NCI-H524 treated with DMSO at 0.1 percent for 48 hours (cell line): ENCODE measurements at regions not wholly inside any gene's neighbourhood (a gene's known extent, or its start where the extent isn't known, plus 50 kb on each side); places are given as distances from the start of the nearest gene placed in this dataset.

Source experiments
- DNase-seq: peaks from one replicate; lab custom pipeline; 2025; lab: John Stamatoyannopoulos, UW

- DNase-seq = no peak
Measured at GRCh38 chr2:121074293-121074932, 210.6 kb downstream of the TFCP2L1 start.

- peak; percentile 46 for DNase-seq
Measured at GRCh38 chr2:121075006-121075551, 209.9 kb downstream of the TFCP2L1 start.

DNA sequence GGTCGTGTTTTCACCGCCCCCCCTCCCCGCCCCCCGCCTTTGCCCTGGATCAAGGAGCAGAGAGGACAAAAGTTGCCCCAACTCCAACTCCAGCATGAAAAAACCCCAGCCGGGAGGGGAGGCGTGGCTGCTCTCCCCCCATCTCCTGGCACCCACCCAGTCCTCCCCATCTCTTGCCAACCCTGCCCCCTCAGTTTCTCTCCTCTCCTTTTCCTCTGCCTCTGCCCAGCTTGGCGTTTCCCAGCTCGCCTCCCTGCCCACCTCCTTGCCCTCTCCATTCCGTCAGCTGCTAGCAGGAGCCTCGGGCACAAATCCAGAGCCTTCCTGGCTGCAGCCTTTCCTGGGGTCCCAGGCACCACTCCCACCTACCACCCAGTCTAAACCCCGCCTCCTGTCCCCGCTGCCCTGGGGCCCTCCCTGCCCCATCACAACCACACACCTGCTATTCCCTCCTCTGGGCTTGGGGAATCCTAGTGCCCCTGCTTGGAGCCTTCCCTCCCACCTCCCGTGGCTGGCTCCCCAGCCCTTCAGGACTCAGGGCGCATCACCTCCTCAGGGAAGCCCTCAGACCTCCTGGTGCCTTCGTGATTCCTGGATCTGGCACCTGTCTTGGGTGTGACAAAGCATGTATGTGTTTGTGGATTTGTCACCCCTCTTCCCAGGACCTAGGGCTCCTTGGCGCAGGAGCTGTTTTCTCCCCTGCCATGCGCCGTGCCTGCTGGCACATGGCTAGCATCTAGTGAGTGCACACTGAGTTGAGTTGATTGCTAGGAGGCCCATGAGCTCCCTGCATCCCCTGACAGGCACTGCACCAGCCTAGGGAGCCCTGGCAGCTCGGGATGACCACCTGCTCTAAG lies 209.1 kb downstream of the TFCP2L1 start:
- DNase-seq = no peak

DNA sequence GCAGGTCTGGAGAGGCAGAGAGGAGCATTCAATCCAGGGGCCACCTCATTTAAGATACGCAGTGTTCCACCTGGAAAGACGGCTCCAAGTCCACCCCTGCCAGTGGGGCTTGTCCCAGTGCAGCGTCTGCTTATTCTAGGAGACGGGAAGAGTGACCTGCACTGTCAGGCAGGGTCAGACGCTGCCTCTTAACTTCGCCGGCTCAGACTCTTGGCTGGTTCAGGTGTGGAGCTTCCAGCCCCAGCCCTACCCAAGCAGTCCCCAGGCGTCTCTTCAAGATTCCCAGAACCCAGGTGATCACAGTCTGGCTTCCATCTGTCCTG lies 208.5 kb downstream of the TFCP2L1 start:
- DNase-seq = no peak

DNA sequence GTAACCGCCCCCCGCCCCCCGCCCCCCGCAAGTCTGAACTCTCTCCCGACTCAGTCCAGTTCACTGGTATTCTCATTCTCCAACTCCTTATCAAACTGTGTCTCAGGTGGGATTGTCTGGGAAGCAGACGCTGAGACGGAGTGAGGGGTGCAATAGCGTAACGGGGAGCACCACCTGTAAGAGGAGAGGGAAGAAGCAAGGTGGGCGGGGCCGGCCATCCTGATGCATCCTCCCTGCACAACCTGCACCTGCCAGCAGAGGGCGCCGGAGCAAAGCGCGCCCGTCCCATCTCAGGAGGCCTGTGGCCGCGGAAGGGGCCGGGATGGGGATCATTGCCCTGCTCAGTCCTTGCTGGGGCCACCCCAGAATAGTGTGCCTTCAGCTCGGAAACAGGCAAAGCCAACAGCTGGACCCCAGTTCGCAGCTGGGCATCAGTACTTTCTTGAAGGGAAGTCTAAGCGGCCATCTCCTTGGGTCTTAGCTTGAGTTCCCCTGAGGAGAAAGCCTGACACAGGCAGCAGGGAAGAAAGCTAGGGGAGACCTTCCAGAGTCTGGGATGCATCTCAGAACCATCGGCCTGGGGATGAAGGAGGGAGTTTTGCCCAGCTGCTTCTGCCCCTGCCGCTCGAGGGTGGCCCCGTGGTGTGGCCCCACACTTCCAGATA lies 208.0 kb downstream of the TFCP2L1 start:
- no peak for DNase-seq

DNA sequence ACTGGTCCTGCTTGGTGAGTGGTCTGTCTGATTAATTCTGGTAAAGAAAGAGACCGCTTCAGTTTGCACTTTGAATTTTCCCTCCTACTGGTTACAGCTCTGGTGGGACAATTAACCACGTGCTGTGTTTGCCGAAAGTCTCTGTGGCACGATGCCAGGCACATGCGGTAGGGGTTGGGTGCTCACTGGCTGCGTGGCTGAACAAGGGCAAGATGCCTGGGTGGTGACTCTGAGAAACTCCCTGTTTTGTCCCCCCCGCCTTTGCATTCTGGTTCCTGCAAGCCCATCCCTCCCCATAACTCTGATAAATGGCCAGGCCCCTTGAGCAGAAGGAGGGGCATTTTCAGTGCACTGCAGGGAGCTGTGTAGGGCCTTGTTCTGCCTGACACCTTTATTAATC lies 206.1 kb downstream of the TFCP2L1 start:
- no peak for DNase-seq

- no peak for DNase-seq
Measured at GRCh38 chr2:121080013-121080772, 204.8 kb downstream of the TFCP2L1 start.

DNA sequence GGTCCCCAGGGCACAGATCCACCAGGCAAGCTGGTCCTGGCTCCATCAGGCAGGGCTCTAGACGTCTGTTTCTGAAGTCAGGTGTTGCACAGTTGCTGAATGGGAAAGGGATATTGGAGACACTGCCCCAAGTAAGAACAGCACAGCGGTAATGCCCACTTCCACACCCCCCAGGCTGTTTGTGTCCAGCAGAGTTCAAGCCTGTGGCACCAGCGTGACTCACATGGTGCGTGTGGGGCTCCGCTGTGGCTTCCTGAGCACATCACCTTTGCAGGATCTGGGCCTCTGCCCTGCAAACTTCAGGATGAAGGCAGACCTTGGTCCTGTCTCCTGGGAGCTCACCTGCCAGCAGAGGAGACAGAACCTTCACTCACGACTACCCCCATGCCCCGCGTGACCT lies 203.3 kb downstream of the TFCP2L1 start:
- no peak for DNase-seq

DNA sequence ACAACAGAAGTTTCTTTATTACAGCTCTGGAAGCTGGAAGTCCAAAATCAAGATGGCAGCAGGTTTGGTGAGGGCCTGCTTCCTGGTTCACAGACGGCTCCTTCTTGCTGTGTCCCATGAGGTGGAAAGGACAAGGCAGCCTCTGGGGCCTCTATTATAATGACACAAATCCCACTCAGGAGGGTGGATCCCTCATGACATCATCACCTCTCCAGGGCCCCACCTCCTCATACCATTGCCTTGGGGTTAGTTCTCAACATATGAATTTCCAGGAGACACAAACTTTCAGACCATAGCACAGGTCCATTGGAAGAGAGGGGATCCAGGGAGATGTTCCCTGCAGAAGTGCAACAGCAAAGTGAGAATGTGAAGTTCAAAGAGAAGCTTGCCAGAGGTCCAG lies 202.8 kb downstream of the TFCP2L1 start:
- no peak for DNase-seq

GRCh38 chr2:121084130-121084680 lies 200.8 kb downstream of the TFCP2L1 start:
- DNase-seq = no peak

DNA sequence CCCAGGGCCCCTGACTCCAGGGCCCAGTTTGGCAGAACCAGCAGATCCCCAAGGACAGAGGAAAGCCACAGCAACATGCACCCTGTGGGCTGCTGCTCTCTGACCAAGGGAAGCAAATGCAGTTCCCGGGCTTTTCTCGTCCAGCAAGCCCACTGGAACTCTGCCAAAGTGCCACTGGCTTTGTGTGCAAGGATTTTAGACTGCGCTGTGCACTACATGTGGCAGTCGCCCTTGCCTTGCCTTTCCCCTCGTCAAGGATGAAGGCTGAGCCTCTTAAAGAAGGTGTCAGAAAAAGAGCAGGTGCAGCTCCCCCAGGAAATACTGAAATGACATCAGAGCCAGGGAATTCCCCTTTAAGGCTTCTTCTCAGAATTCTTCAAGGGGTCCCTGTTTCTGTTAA lies 199.2 kb downstream of the TFCP2L1 start:
- DNase-seq = no peak

- DNase-seq = no peak
Measured at GRCh38 chr2:121086450-121086849, 198.6 kb downstream of the TFCP2L1 start.

DNA sequence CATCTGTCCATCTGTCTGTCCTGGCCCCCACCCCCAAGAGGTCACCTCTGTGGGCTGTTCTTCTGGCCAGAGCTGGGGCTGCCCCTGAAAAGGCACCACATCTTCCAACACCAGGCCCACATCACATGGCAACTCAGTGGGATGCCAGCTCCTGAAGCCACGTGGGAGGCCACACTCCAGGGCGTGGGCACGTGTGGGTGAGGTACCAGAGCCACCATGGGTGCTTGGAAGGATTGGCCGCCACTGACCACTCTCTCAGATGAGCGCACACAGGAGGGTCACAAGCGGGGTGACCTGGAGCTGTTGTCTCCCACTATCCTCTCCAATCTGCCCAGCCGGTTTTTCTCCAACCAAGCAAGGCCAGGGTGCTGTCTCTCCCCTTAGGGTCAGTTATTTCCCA lies 197.9 kb downstream of the TFCP2L1 start:
- DNase-seq = no peak

GRCh38 chr2:121088251-121089165 lies 196.5 kb downstream of the TFCP2L1 start:
- peak; percentile 72 for DNase-seq

DNA sequence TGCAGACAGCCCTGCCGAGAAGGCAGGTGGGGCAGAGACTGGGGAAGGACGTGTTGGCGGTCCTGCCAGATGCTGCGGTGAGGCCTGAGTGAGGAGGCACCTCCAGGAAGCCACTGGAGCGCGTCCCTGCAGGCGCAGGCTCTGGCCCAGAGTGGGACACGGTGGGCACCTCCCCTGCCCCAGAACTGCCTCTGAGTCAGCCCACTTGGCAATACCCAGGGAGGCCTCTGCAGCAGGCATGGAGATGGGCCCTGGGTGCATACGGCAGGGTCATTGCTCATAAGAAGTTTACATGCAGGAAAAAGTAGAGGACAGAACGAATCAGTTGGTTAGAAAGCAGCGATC lies 195.9 kb downstream of the TFCP2L1 start:
- DNase-seq = no peak

GRCh38 chr2:121090088-121090715 lies 194.8 kb downstream of the TFCP2L1 start:
- no peak for DNase-seq

DNA sequence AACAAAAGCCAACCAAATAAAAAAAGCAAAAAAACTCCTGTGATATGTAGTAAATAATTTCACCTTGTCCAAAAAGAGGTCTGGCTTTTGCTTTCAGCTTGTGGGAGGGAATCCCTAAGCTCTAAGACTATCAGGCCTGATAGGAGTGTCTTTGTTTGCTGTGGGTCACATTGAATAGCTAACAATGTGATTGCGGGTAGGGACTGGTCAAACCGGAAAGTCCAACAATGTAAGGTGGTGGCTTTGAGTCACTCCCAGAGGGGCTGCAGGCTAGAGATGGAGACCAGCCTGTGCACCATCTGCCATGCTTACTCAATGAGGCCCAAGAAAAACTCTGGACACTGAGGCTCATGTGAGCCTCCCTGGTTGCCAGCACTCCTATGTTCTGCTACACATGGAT lies 192.9 kb downstream of the TFCP2L1 start:
- DNase-seq = no peak

DNA sequence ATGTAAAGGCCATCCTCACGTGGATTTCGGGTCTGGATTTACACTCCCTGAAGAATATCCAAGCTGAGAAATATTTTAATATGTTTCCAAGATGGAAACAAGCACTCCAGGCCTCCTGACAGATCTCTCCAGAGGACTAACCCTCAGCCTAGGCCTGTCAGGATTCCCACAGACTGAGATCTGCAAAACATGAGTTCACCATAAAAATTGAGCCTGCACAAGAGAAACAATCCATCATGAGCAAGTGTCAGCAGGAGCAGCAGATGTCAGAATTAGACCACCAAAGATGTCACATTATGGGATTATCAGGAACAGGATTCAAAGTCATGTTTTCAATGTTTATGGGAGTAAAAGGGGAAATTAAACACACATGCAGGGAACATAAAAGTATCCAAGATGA lies 191.3 kb downstream of the TFCP2L1 start:
- DNase-seq = no peak

GRCh38 chr2:121094101-121094500 lies 190.9 kb downstream of the TFCP2L1 start:
- no peak for DNase-seq

- DNase-seq = no peak
Measured at GRCh38 chr2:121094845-121095244, 190.2 kb downstream of the TFCP2L1 start.
